Caco-2 (cell line): ENCODE measurements at regions not wholly inside any gene's neighbourhood (a gene's known extent, or its start where the extent isn't known, plus 50 kb on each side); places are given as distances from the start of the nearest gene placed in this dataset.

Experiments used
- BruUV-seq: library from RNA; stranded (reverse); fragments of 400-500 nt; replicated peaks from 2 replicates; lab custom pipeline; 2021; lab: Mats Ljungman, UMichigan
- CTCF ChIA-PET: fragments of 300-600 bp; sonication (Branson Sonifier 250); formaldehyde crosslinking; loops from one replicate; lab custom pipeline; 2022; ENCODE audit warnings: antibody characterized with exemption; lab: Charles Lee
- POLR2A ChIA-PET: fragments of 300-600 bp; sonication (Branson Sonifier 250); formaldehyde crosslinking; loops from one replicate; lab custom pipeline; 2022; ENCODE audit warnings: antibody characterized with exemption; lab: Charles Lee
- DNase-seq, 2 experiments: peaks; one replicate each; pipeline versions ENCODE4 v3.0.0 to v3.0.0-alpha.2; 2020 to 2022
- H3K27me3 ChIP-seq: replicated peaks from 2 replicates; pipeline ENCODE4 v1.6.0; 2011; ENCODE audit warnings: low read length; ENCODE audit not compliant: control insufficient read depth, insufficient read depth
- H3K36me3 ChIP-seq: 2 replicates; pipeline ENCODE4 v1.5.1; 2011; ENCODE audit warnings: low read length; ENCODE audit not compliant: control insufficient read depth, insufficient read depth
- H3K4me1 ChIP-seq: fragments of 250-450 bp; sonication (Bioruptor Pico); 2 replicates; pipeline ENCODE4 v1.5.1; 2020; ENCODE audit warnings: mild to moderate bottlenecking
- H3K4me3 ChIP-seq: 2 replicates; pipeline ENCODE4 v1.5.1; 2011; ENCODE audit warnings: low read depth, mild to moderate bottlenecking, control low read depth, low read length
- H3K9me3 ChIP-seq: fragments of 250-450 bp; sonication (Bioruptor Pico); 2 replicates; pipeline ENCODE4 v1.5.1; 2020; ENCODE audit warnings: mild to moderate bottlenecking, moderate library complexity
- H3K27ac Mint-ChIP-seq: one replicate; pipeline ENCODE4 v1.8.0; 2022; ENCODE audit warnings: mixed read lengths; ENCODE audit not compliant: unreplicated experiment
- H3K27me3 Mint-ChIP-seq: one replicate; pipeline ENCODE4 v1.8.0; 2022; ENCODE audit warnings: mixed read lengths; ENCODE audit not compliant: insufficient read depth, unreplicated experiment
- H3K36me3 Mint-ChIP-seq: one replicate; pipeline ENCODE4 v1.8.0; 2022; ENCODE audit warnings: mild to moderate bottlenecking, mixed read lengths; ENCODE audit not compliant: insufficient read depth, unreplicated experiment
- H3K4me1 Mint-ChIP-seq: one replicate; pipeline ENCODE4 v1.8.0; 2022; ENCODE audit warnings: low read depth, mixed read lengths; ENCODE audit not compliant: unreplicated experiment
- H3K4me3 Mint-ChIP-seq: one replicate; pipeline ENCODE4 v1.8.0; 2022; ENCODE audit warnings: mild to moderate bottlenecking, moderate library complexity, mixed read lengths; ENCODE audit not compliant: unreplicated experiment
- H3K9me3 Mint-ChIP-seq: one replicate; pipeline ENCODE4 v1.8.0; 2022; ENCODE audit warnings: mixed read lengths; ENCODE audit not compliant: unreplicated experiment
- intact Hi-C: fragments of 100-400 bp; cut with micrococcal nuclease; formaldehyde crosslinking; loops from one replicate; pipeline ENCODE4 v1.10.0; 2022; ENCODE audit not compliant: unreplicated experiment
- TF ChIP-seq, protein P1 (sequence below), 2 experiments: fragments of 200-600 bp in 1 of 2; IDR thresholded peaks; 1 replicate in 1 of 2; 2 replicates in 1 of 2; pipeline versions ENCODE4 v1.5.1 to v1.8.0; 2011 to 2022; ENCODE audit warnings: antibody characterized with exemption in 1 of 2, control low read depth in 1 of 2, inconsistent platforms in 1 of 2, low read depth in 1 of 2, low read length in 1 of 2, mild to moderate bottlenecking in 1 of 2, moderate library complexity in 1 of 2; ENCODE audit not compliant: insufficient read depth in 1 of 2, severe bottlenecking in 1 of 2, unreplicated experiment in 1 of 2

DNA sequence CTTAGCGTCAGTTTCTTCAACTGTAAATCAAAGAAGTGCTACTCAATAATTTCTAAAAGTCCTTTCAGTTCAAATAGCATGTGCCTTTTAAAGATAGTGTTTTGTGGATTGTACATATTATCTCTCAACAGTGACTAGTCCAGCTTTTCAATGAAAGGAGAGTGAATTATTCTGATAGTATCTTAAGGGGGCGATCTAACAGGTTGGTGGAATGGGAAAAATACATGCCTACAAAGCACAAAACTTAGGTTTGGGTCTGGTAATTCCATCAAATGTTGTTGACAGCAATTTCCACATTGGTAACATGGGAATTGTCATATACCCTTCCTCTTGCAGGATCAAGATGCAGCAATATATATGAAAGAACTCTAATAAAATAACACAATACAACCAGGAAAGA is 50.1 kb upstream of the HDGFL1 start:
- POLR2A ChIA-PET, result no interaction called here
- H3K9me3 ChIP-seq, result no peaks in the 10 kb centered on the region

More for the DNA sequence above, 50.1 kb upstream of the HDGFL1 start:
- H3K36me3 Mint-ChIP-seq, result no peaks in the 10 kb centered on the region
- no peak overlapping the region for H3K4me3 Mint-ChIP-seq
- H3K4me1 ChIP-seq, result no peaks in the 10 kb centered on the region
- no peaks in the 10 kb centered on the region for H3K27me3 ChIP-seq
- BruUV-seq, result no TSS peak
- no peaks in the 10 kb centered on the region for H3K4me1 Mint-ChIP-seq
- CTCF ChIA-PET, result no interaction called here
- TF ChIP-seq, protein P1, sequence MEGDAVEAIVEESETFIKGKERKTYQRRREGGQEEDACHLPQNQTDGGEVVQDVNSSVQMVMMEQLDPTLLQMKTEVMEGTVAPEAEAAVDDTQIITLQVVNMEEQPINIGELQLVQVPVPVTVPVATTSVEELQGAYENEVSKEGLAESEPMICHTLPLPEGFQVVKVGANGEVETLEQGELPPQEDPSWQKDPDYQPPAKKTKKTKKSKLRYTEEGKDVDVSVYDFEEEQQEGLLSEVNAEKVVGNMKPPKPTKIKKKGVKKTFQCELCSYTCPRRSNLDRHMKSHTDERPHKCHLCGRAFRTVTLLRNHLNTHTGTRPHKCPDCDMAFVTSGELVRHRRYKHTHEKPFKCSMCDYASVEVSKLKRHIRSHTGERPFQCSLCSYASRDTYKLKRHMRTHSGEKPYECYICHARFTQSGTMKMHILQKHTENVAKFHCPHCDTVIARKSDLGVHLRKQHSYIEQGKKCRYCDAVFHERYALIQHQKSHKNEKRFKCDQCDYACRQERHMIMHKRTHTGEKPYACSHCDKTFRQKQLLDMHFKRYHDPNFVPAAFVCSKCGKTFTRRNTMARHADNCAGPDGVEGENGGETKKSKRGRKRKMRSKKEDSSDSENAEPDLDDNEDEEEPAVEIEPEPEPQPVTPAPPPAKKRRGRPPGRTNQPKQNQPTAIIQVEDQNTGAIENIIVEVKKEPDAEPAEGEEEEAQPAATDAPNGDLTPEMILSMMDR (IDR thresholded peaks at IDR 0.05; ENCODE audit: insufficient read depth in 1 of 2, low read depth in 1 of 2, low read length in 1 of 2, severe bottlenecking in 1 of 2, unreplicated experiment in 1 of 2), result no peak
- intact Hi-C loops, result no loop called here
- H3K27me3 Mint-ChIP-seq, result peaks cover 2% of the 10 kb centered on the region
- DNase-seq, result no peak
- H3K27ac Mint-ChIP-seq, result no peak overlapping the region
- H3K4me3 ChIP-seq, result no peak overlapping the region
- H3K9me3 Mint-ChIP-seq, result no peaks in the 10 kb centered on the region
- H3K36me3 ChIP-seq, result no peaks in the 10 kb centered on the region
